ENCODE measurements at regions not wholly inside any gene's neighbourhood (a gene's known extent, or its start where the extent isn't known, plus 50 kb on each side); places are given as distances from the start of the nearest gene placed in this dataset.
"Not testable (repeated sequence)": the region's sequence is repeated elsewhere in the genome, so short reads cannot be mapped to it uniquely, and the experiment has no call there.

DNA sequence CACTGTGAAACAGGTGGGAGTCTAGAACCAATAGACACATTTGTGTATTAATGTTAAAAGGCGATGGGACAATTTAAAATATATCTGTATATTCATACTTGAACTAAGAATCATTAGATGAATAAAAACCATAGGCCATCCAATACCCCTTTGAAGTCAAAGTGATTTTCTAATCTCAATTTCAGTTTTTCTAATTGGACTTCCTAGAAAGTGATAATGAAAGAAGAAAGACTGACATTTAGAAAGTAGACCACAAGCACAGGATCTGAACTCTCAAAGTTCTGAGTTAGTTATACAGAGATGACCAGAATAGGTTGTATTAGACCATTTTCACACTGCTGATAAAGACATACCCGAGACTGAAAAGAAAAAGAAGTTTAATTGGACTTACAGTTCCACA, 412.8 kb upstream of the PIK3R1 start:
- peaks cover 5% of the 10 kb centered on the region for H3K4me1 Mint-ChIP-seq
- DNase-seq (no peak), ATAC-seq (no peak)
- H3K4me3 Mint-ChIP-seq, result no peak overlapping the region
- H3K27me3 Mint-ChIP-seq, result peaks cover 30% of the 10 kb centered on the region
- H3K9me3 ChIP-seq (ENCODE audit: control insufficient read depth, low read length, poor library complexity, severe bottlenecking), result no peaks in the 10 kb centered on the region
- no peaks in the 10 kb centered on the region for H3K36me3 Mint-ChIP-seq (ENCODE audit: low read depth)
- no peak overlapping the region for H3K27ac Mint-ChIP-seq

DNA sequence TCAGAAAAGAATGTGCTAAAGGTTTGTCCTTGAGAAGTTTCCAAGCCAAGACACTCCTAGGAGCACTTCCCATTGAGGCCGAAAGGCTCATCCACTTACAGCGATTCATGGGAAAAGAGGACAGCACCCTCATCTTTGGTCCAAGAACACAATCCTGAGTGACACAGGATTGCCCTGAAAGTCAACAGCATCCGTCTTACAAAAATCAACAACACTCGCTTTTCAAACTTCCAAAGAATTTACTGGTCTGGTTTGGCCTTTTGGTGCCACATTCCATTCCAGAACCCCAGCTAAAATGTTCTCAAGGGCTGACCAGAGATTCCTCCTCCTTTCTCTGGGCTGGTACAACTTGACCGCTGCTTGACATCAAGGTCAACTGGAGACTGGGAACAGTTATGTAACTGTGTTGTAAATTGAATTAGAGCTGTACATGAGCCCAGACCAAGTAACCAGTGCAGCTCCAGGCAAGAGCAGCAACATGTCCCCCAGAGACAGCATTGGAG, 415.8 kb upstream of the PIK3R1 start:
- Mint-ChIP-seq H3K36me3 (ENCODE audit: low read depth) (no peaks in the 10 kb centered on the region), H3K27me3 (peaks cover 36% of the 10 kb centered on the region), H3K4me1 (no peaks in the 10 kb centered on the region), H3K4me3 (no peak overlapping the region), H3K27ac (no peak overlapping the region)
- DNase-seq (no peak), ATAC-seq (no peak)
- H3K9me3 ChIP-seq (ENCODE audit: control insufficient read depth, low read length, poor library complexity, severe bottlenecking), result no peaks in the 10 kb centered on the region

DNA sequence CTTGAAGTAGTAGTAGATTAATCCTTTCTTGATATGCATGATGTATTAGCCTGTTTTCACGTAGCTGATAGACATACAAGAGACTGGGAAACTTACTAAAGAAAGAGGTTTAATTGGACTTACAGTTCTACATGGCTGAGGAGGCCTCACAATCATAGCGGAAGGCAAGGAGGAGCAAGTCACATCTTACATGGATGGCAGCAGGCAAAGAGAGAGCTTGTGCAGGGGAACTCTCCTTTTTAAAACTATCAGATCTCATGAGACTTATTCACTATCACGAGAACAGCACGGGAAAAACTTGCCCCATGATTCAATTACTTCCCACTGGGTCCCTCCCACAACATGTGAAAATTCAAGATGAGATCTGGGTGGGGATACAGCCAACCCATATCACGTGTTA, 417.1 kb upstream of the PIK3R1 start:
- not testable (repeated sequence) for DNase-seq; H3K36me3 Mint-ChIP-seq (ENCODE audit: low read depth); H3K4me1 Mint-ChIP-seq; ATAC-seq; H3K4me3 Mint-ChIP-seq; H3K27ac Mint-ChIP-seq; H3K9me3 ChIP-seq (ENCODE audit: control insufficient read depth, low read length, poor library complexity, severe bottlenecking)
- peaks cover 31% of the 10 kb centered on the region for H3K27me3 Mint-ChIP-seq

DNA sequence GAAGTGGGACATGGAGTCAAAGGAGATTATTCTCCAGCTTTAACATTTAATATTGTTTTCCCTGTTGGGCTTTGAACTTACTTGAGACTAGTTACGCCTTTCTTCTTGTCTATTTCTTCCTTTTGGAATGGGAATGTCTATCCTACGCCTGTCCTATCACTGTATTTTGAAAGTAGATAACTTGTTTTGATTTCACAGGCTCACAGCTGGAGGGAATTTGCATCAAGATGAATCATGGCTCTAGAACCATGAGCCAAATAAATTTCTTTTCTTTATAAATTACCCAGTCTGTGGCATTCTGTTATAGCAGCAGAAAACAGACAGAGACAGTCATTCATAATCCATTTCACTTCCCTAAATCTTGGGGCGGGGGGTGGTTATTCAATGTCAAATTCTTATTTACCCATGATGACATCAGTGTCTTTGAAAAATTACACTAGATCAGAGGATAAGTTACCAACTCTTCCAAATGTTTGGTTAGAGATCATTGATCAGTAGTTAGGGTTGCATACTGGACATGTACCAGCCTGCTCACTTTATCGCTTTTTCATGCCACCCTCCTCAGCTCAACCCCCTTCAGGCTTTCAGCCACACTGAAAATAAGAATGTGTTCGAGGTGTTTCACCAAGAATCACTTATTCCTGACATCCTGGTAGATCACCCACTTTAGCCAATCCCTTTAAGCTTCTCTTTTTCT, 419.6 kb upstream of the PIK3R1 start:
- DNase-seq (no peak), ATAC-seq (no peak)
- peaks cover 23% of the 10 kb centered on the region for H3K27me3 Mint-ChIP-seq
- no peak overlapping the region for H3K27ac Mint-ChIP-seq
- H3K36me3 Mint-ChIP-seq (ENCODE audit: low read depth), result no peaks in the 10 kb centered on the region
- H3K4me3 Mint-ChIP-seq, result no peak overlapping the region
- H3K9me3 ChIP-seq (ENCODE audit: control insufficient read depth, low read length, poor library complexity, severe bottlenecking), result no peaks in the 10 kb centered on the region
- H3K4me1 Mint-ChIP-seq, result no peaks in the 10 kb centered on the region

DNA sequence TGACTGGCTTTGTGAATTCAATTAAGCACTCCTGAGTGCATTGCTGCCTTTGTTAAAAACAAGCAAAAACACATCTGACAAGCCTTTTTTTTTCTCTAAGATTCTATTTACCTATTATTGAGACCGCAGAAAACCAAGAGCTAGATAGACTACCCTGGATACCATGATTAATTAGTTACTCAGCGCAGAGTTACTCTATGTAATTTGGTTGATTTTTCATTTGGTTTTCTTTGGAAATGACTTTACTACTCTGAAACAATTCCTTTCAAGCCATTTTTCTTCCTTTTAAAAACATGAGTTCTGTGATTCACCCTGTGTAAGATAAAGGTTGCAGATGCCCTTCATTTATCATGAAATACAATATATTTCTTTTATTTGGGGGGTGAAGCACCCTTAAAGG, 421.6 kb upstream of the PIK3R1 start:
- no peaks in the 10 kb centered on the region for H3K9me3 ChIP-seq (ENCODE audit: control insufficient read depth, low read length, poor library complexity, severe bottlenecking)
- Mint-ChIP-seq H3K27me3 (peaks cover 14% of the 10 kb centered on the region), H3K27ac (no peak overlapping the region), H3K4me1 (no peaks in the 10 kb centered on the region), H3K4me3 (no peak overlapping the region), H3K36me3 (ENCODE audit: low read depth) (no peaks in the 10 kb centered on the region)
- ATAC-seq (no peak), DNase-seq (no peak)

DNA sequence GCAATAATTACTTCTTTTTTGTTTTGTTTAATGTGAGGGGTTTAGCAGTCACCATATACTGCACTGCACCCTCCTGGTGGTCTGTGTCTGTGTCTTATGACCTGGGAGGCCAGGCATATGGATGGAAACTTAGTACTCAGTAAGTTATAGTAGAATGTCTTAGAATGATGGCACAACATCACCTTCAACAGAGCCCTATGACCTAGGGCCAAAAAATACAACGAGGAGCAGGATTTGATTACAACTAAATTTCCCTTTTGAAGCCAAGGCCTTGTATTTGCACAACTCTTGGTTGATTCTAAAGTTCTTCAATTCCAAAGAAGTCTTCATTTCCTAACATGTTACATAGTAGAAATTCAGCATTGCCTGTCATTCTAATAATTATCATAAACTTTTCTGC, 422.1 kb upstream of the PIK3R1 start:
- H3K9me3 ChIP-seq (ENCODE audit: control insufficient read depth, low read length, poor library complexity, severe bottlenecking), result no peaks in the 10 kb centered on the region
- H3K27ac Mint-ChIP-seq, result no peak overlapping the region
- no peaks in the 10 kb centered on the region for H3K4me1 Mint-ChIP-seq
- ATAC-seq, result no peak
- DNase-seq, result no peak
- H3K4me3 Mint-ChIP-seq, result no peak overlapping the region
- no peaks in the 10 kb centered on the region for H3K36me3 Mint-ChIP-seq (ENCODE audit: low read depth)
- peaks cover 14% of the 10 kb centered on the region for H3K27me3 Mint-ChIP-seq

DNA sequence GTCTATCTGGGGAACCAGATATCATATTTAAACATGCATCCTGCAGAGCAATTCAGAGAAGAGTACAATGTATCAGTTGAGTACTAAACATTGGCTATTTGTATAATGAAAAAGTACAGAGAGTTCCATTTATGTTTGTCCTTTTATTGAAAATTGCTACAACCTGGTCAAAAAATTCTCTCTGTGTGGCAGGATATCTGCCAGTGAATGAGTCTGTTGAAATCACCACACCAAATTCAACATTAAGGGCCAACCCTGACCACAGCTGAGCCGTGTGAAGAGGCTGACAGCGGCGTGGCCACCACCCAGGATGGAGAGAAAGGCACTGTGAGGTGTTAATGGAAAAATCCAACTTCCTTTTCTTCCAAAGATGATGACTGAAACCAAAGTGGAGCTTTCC, 422.7 kb upstream of the PIK3R1 start:
- no peak overlapping the region for H3K4me3 Mint-ChIP-seq
- DNase-seq, result no peak
- peaks cover 11% of the 10 kb centered on the region for H3K27me3 Mint-ChIP-seq
- H3K9me3 ChIP-seq (ENCODE audit: control insufficient read depth, low read length, poor library complexity, severe bottlenecking), result no peaks in the 10 kb centered on the region
- H3K36me3 Mint-ChIP-seq (ENCODE audit: low read depth), result no peaks in the 10 kb centered on the region
- ATAC-seq, result no peak
- no peaks in the 10 kb centered on the region for H3K4me1 Mint-ChIP-seq
- no peak overlapping the region for H3K27ac Mint-ChIP-seq

DNA sequence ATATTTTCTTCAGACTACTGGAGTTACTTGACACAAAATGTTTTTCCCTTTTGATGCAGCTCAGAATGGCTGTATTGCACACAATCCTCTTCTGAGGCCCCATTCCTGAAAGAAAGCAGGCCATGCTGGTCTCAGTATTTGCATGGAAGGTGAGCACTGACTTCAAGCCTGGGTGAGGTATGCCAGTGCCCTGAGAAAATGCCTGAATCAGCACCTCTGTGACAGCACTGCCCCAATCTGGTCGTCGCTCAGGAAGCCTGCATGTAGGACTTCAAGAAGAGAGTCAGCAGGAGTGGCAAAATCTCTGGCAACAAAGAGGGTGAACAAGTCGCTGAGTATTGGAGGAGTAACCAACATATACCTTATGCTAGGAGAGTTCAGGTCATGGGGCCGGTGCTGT, 425.2 kb upstream of the PIK3R1 start:
- no peak overlapping the region for H3K27ac Mint-ChIP-seq
- DNase-seq, result no peak

DNA sequence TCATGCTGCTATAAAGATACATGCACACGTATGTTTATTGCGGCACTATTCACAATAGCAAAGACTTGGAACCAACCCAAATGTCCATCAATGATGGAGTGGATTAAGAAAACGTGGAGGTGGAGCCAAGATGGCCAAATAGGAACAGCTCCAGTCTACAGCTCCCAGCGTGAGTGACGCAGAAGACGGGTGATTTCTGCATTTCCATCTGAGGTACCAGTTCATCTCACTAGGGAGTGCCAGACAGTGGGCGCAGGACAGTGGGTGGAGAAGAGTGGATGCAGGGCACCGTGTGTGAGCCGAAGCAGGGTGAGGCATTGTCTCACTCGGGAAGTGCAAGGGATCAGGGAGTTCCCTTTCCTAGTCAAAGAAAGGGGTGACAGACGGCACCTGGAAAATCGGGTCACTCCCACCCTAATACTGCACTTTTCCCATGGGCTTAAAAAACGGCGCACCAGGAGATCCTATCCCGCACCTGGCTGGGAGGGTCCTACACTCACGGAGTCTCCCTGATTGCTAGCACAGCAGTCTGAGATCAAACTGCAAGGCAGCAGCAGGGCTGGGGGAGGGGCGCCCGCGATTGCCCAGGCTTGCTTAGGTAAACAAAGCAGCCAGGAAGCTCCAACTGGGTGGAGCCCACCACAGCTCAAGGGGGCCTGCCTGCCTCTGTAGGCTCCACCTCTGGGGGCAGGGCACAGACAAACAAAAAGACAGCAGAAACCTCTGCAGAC, 435.5 kb upstream of the PIK3R1 start:
- H3K27me3 Mint-ChIP-seq; H3K36me3 Mint-ChIP-seq (ENCODE audit: low read depth); H3K27ac Mint-ChIP-seq; H3K4me1 Mint-ChIP-seq; ATAC-seq; DNase-seq; H3K4me3 Mint-ChIP-seq; H3K9me3 ChIP-seq (ENCODE audit: control insufficient read depth, low read length, poor library complexity, severe bottlenecking): not testable (repeated sequence)

More for the DNA sequence above, 425.2 kb upstream of the PIK3R1 start:
- H3K27me3 Mint-ChIP-seq, result no peaks in the 10 kb centered on the region
- ATAC-seq, result no peak
- H3K4me3 Mint-ChIP-seq, result no peak overlapping the region
- no peaks in the 10 kb centered on the region for H3K4me1 Mint-ChIP-seq
- H3K9me3 ChIP-seq (ENCODE audit: control insufficient read depth, low read length, poor library complexity, severe bottlenecking), result no peaks in the 10 kb centered on the region
- H3K36me3 Mint-ChIP-seq (ENCODE audit: low read depth), result no peaks in the 10 kb centered on the region

DNA sequence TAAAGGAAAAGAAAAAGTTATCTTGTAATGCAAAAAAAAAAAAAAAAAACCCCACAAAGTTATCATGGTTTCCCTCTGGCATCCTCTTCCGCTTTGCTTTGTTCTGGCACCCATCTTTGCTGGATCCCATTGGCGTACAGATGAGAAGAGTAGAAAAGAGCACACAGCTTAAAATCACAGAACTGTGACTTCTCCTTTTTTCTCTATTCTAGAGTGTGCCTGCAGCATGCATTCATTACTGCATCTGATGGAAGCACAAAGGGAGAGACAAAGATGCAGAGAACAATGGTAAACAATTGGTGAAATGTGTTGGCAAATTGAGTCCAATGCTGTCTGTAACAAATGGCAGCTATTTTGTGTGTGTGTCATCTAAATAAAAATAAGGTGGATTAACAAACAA, 440.8 kb upstream of the PIK3R1 start:
- Mint-ChIP-seq H3K27me3 (peaks cover 24% of the 10 kb centered on the region), H3K27ac (no peak overlapping the region), H3K4me3 (no peak overlapping the region), H3K4me1 (no peaks in the 10 kb centered on the region), H3K36me3 (ENCODE audit: low read depth) (no peaks in the 10 kb centered on the region)
- no peaks in the 10 kb centered on the region for H3K9me3 ChIP-seq (ENCODE audit: control insufficient read depth, low read length, poor library complexity, severe bottlenecking)
- no peak for DNase-seq
- ATAC-seq, result no peak

DNA sequence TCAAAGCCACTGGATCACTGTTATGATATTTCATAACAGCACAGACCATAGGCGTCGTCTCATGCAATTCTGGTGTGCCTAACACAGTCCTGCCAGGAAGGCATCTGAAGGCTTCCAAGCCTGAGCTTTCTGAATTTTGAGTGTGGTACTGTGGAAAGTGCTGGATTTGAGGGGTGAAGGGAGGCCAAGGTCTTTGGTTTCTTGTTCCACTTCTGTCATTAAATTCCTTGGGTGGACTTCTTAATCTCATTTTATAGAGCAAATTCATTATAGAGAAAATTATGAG, 441.3 kb upstream of the PIK3R1 start:
- peaks cover 2% of the 10 kb centered on the region for H3K36me3 Mint-ChIP-seq (ENCODE audit: low read depth)
- no peaks in the 10 kb centered on the region for H3K4me1 Mint-ChIP-seq
- H3K9me3 ChIP-seq (ENCODE audit: control insufficient read depth, low read length, poor library complexity, severe bottlenecking), result no peaks in the 10 kb centered on the region
- ATAC-seq (no peak), DNase-seq (no peak)
- H3K27ac Mint-ChIP-seq, result no peak overlapping the region
- no peak overlapping the region for H3K4me3 Mint-ChIP-seq
- peaks cover 29% of the 10 kb centered on the region for H3K27me3 Mint-ChIP-seq

DNA sequence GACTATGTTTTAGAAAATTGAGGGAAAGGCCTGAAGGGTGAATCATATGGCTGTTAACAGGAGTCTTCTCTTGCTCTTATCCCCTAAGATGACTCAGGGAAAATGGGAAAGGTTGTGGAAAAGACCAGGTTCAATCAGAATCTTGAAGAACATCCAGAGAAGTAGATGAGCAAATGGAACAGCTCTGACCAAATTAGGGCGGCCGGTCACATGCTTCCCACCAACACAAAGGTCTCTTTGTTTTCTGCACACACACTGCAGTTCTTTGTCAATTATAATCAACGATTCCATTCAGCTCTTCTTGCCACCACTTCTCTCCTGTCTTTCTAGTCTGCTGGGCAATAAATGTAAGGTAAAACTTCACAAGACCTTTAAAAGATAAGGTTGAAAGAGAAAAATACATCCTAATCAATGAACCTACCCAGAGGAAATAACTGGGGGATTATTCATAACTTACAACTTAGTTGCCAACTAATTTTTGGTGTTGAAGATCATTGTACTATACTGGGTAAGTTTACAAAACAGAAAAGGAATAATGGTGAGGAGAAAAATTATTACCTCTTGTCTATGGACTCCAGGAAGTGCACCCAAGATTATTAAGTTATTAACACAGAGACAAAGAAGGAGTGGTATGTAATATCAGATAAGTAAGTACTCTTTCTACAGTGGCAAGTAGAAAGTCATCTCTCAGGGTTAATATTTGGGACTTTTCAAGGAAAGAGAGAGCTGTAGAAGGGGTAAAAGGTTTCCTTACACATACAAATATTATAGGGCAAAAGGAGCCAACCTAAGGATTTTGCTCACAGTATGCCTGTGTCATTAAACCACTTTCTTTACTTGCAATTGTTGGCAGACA, 441.9 kb upstream of the PIK3R1 start:
- H3K4me1 Mint-ChIP-seq, result no peaks in the 10 kb centered on the region
- no peaks in the 10 kb centered on the region for H3K9me3 ChIP-seq (ENCODE audit: control insufficient read depth, low read length, poor library complexity, severe bottlenecking)
- ATAC-seq (no peak), DNase-seq (no peak)
- no peak overlapping the region for H3K4me3 Mint-ChIP-seq
- peaks cover 29% of the 10 kb centered on the region for H3K27me3 Mint-ChIP-seq
- peaks cover 2% of the 10 kb centered on the region for H3K36me3 Mint-ChIP-seq (ENCODE audit: low read depth)
- no peak overlapping the region for H3K27ac Mint-ChIP-seq

DNA sequence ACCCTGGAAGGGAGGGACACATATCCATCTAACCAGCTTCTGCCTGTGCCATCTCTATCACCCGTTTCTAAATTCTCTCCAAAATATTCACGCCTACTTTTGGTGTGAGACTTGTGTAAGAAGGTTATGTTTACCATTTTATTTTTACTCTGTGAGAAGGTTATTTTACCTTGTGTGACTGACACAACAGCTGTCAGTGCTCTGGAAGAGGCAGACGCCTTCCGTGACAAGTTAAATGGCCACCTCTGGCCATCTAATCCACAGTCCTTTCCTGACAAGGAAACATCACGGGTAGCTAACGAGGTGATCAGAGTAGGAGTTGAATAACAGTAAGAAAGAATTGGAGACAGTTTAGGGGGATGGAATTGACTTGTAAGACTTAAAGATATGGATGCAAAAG, 443.8 kb upstream of the PIK3R1 start:
- Mint-ChIP-seq H3K36me3 (ENCODE audit: low read depth) (peaks cover 2% of the 10 kb centered on the region), H3K4me3 (no peak overlapping the region), H3K27me3 (peaks cover 29% of the 10 kb centered on the region), H3K4me1 (no peaks in the 10 kb centered on the region), H3K27ac (no peak overlapping the region)
- ATAC-seq, result no peak
- DNase-seq, result no peak
- no peaks in the 10 kb centered on the region for H3K9me3 ChIP-seq (ENCODE audit: control insufficient read depth, low read length, poor library complexity, severe bottlenecking)
